ENCODE measurements at regions not wholly inside any gene's neighbourhood (a gene's known extent, or its start where the extent isn't known, plus 50 kb on each side); places are given as distances from the start of the nearest gene placed in this dataset.

DNA sequence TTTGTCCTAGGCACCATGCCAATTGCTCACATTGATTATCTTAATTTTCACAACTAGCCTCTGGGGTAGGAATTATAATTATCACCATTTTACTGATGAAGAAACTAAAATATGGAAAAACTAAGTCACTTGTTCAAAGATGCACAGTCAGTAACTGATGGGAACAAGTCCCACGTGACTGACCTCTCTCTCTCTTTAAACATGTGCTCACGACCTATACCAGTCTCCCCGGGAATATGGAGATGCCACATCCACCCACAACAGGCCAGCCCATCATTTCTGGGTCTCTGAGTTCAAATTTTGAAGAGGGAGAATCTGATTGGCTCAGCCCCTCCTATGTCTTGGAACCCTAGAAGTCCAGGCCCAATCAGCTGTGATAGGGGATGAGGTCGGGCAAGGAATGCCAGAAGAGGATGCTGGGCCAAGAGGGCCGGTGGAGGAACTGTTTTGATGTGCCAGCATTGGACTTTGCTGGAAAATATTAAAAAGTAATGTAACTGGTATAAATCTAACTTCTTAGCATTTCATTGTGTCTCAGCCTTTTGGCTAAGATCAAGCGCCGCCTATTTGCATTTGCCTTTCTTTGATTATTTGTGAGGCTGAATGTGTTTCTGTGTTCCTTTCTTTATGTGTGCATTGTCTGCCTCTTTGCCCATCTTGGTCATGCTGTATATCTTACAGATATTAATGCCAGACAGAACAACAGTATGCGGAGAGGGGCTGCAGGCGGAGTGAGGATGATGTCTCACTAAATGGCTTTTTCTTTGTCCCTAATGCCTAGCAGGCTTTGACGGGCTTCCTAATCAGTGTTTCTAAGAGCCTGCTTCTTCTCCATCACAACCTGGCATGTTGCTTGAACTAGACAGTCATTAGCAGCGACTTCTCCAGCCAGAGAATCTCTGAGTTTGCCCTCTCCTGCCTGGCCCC, 126.6 kb downstream of the VEGFA start:
- Histone ChIP-seq H3K4me1 (ENCODE audit: control insufficient read depth in 1 of 2, extremely low read depth in 1 of 2, insufficient read depth in 2 of 2, low read length in 2 of 2) (no peaks in the 10 kb centered on the region), H3K9me3 (no peaks in the 10 kb centered on the region), H3K4me3 (ENCODE audit: control insufficient read depth in 1 of 2, extremely low read depth in 1 of 2, low read length in 1 of 2) (no peak overlapping the region), H3K27ac (ENCODE audit: low read length) (no peak overlapping the region), H3K27me3 (replicated peaks in 1 of 2; ENCODE audit: control insufficient read depth in 2 of 2, extremely low read depth in 1 of 2, insufficient read depth in 2 of 2, low read length in 1 of 2) (peaks cover 0 to 16% of the 10 kb centered on the region in 2 experiments), H3K36me3 (ENCODE audit: control insufficient read depth in 2 of 2, extremely low read depth in 1 of 2, insufficient read depth in 1 of 2, low read length in 1 of 2) (no peaks in the 10 kb centered on the region)
- Mint-ChIP-seq H3K4me1 (peaks cover 0 to 2% (median 0%) of the 10 kb centered on the region in 3 donors), H3K36me3 (no peaks in the 10 kb centered on the region), H3K27ac (no peak overlapping the region), H3K27me3 (peaks cover 0 to 18% of the 10 kb centered on the region in 2 donors), H3K4me3 (no peak overlapping the region), H3K9me3 (peaks cover 0 to 4% (median 0%) of the 10 kb centered on the region in 3 donors)
- no peak for ATAC-seq (replicated peaks in 1 of 4)
- 91% methylated on average over 9 of the region's 11 CpGs for WGBS (ENCODE audit: insufficient coverage)
- DNase-seq = no peak
- POLR2A ChIA-PET = no interaction called here
- CTCF ChIA-PET = no interaction called here

DNA sequence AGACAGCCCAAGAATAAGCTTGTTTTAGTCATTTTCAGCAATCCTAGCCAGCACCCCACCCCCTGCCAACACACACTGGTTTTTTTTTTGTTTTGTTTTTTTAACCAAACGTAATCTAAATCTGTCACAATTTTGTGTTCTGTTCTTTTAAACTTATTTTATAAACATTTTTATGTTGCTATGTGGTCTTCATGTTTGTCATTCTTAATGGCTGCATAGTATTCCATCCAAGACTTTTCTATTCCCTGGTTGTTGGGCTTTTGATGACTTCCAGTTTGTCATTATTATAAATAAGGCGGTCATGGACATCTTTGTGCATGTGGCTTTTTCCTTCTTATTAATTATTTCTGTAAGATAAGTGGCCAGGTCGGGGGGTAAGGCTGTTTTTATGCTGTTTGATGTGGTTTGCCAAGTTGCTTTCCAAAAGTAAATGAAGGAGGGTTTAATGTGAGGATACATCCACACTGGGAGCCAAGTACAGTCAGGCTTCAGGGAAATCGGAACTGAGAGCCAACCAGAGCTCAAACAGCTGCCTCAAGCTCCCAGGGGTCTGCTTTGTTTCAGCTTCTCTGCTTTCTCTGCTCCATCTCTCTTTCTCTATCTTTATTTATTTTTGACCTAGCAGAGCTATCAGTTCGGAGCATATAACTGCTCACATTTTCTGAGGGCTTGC, 125.8 kb downstream of the VEGFA start:
- no peak overlapping the region for H3K27ac ChIP-seq (ENCODE audit: low read length)
- H3K27ac Mint-ChIP-seq = no peak overlapping the region
- peaks cover 0 to 4% (median 0%) of the 10 kb centered on the region in 3 donors for H3K9me3 Mint-ChIP-seq
- ATAC-seq (replicated peaks in 1 of 4) (no peak), DNase-seq (no peak)
- peaks cover 5 to 7% (median 6%) of the 10 kb centered on the region in 3 donors for H3K4me1 Mint-ChIP-seq
- ChIA-PET CTCF (no interaction called here), POLR2A (no interaction called here)
- peaks cover 0 to 4% of the 10 kb centered on the region in 2 experiments for H3K4me1 ChIP-seq (ENCODE audit: control insufficient read depth in 1 of 2, extremely low read depth in 1 of 2, insufficient read depth in 2 of 2, low read length in 2 of 2)
- peaks cover 0 to 19% of the 10 kb centered on the region in 2 experiments for H3K27me3 ChIP-seq (replicated peaks in 1 of 2; ENCODE audit: control insufficient read depth in 2 of 2, extremely low read depth in 1 of 2, insufficient read depth in 2 of 2, low read length in 1 of 2)
- no peaks in the 10 kb centered on the region for H3K9me3 ChIP-seq
- WGBS (ENCODE audit: insufficient coverage) = 100% methylated on average over 2 of the region's 5 CpGs
- H3K4me3 ChIP-seq (ENCODE audit: control insufficient read depth in 1 of 2, extremely low read depth in 1 of 2, low read length in 1 of 2) = no peak overlapping the region
- peaks cover 6 to 23% of the 10 kb centered on the region in 2 donors for H3K27me3 Mint-ChIP-seq
- no peaks in the 10 kb centered on the region for H3K36me3 Mint-ChIP-seq
- no peak overlapping the region for H3K4me3 Mint-ChIP-seq
- H3K36me3 ChIP-seq (ENCODE audit: control insufficient read depth in 2 of 2, extremely low read depth in 1 of 2, insufficient read depth in 1 of 2, low read length in 1 of 2) = no peaks in the 10 kb centered on the region

DNA sequence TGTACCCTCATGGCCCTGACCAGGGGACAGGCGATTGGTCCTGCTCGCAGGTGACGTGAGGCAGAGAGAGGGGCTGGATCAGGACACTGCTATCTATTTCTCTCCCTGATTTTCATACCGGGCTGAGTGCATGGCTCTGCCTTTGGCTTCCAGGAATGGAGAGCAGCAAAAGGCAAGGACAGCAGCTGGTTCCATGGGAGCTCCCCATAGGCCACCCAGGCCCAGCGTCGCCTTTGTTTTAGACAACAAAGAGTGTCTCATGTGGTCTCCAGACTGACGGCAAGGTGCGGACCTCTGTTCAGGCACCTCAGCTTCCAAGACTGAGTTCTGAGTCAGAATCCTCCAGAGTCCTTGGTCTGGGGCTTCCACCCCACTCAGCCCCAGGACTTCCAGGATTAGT, 123.1 kb downstream of the VEGFA start:
- Histone ChIP-seq H3K4me3 (ENCODE audit: control insufficient read depth in 1 of 2, extremely low read depth in 1 of 2, low read length in 1 of 2) (no peak overlapping the region), H3K36me3 (ENCODE audit: control insufficient read depth in 2 of 2, extremely low read depth in 1 of 2, insufficient read depth in 1 of 2, low read length in 1 of 2) (no peaks in the 10 kb centered on the region), H3K27me3 (replicated peaks in 1 of 2; ENCODE audit: control insufficient read depth in 2 of 2, extremely low read depth in 1 of 2, insufficient read depth in 2 of 2, low read length in 1 of 2) (peaks cover 0 to 45% of the 10 kb centered on the region in 2 experiments), H3K9me3 (no peaks in the 10 kb centered on the region), H3K4me1 (ENCODE audit: control insufficient read depth in 1 of 2, extremely low read depth in 1 of 2, insufficient read depth in 2 of 2, low read length in 2 of 2) (peaks cover 0 to 8% of the 10 kb centered on the region in 2 experiments), H3K27ac (ENCODE audit: low read length) (no peak overlapping the region)
- H3K4me1 Mint-ChIP-seq = peaks cover 5 to 13% (median 6%) of the 10 kb centered on the region in 3 donors
- H3K27ac Mint-ChIP-seq = no peak overlapping the region
- DNase-seq (no peak), ATAC-seq (replicated peaks in 1 of 4) (no peak)
- peaks cover 28 to 40% of the 10 kb centered on the region in 2 donors for H3K27me3 Mint-ChIP-seq
- H3K9me3 Mint-ChIP-seq = no peaks in the 10 kb centered on the region
- no peak overlapping the region for H3K4me3 Mint-ChIP-seq
- ChIA-PET POLR2A (interaction anchor here in 1 of 2 donors (0.5 kb wide), 1 partner anchor 14 kb away, joined by 3 read pairs; no protein-coding TSS in a partner anchor), CTCF (no interaction called here)
- WGBS (ENCODE audit: insufficient coverage) = 82% methylated on average over 8 of the region's 8 CpGs
- no peaks in the 10 kb centered on the region for H3K36me3 Mint-ChIP-seq

DNA sequence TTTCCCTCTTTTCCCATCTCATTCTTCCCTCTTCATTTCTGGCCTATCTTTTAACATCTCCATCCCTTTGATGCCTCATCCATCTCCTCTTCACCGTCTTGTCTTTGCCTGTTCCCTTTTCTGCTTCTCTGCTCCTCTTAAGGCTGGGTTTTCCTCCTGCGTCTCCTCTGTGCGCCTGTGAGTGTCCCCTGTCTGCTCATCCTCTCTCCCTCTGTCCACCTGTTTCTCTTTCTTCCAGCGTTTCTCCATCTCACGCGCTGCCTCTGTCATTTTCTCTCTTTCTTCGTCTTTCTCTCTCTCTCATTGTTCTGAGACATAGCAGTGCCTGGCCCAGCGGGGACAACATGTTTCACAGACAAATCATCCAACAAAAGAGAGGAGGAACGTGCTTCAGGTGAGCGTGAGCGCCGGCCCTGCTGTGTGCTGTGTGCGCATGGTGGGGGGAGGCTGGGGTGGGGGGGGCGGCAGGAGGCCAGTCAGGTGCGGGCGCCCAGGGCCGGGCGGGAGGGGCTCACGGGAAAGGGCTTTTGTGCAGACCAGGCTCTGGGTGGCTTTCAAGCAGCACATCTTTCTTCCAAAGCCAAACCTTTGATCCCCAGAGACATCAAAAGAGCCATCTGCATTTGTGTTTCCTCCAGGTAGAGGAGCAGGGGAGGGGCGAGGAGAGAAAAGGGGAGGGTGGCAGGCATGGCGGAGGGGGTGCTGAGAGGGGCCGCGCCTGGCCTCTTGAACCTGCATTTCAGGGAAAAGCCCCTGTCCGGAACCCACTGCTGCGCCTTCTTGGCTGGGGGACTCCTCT, 121.3 kb downstream of the VEGFA start:
- H3K4me3 ChIP-seq (ENCODE audit: control insufficient read depth in 1 of 2, extremely low read depth in 1 of 2, low read length in 1 of 2) = no peak overlapping the region
- DNase-seq = peak in 1 of 35 experiments; percentile 2
- H3K36me3 Mint-ChIP-seq = no peaks in the 10 kb centered on the region
- 44% methylated on average over 8 of the region's 25 CpGs for WGBS (ENCODE audit: insufficient coverage)
- H3K4me3 Mint-ChIP-seq = peak overlapping the region in 1 of 3 donors; percentile 0
- H3K4me1 Mint-ChIP-seq = peaks cover 5 to 13% (median 6%) of the 10 kb centered on the region in 3 donors
- H3K9me3 ChIP-seq = no peaks in the 10 kb centered on the region
- no peak overlapping the region for H3K27ac ChIP-seq (ENCODE audit: low read length)
- no peak overlapping the region for H3K27ac Mint-ChIP-seq
- no peaks in the 10 kb centered on the region for H3K9me3 Mint-ChIP-seq
- no peaks in the 10 kb centered on the region for H3K36me3 ChIP-seq (ENCODE audit: control insufficient read depth in 2 of 2, extremely low read depth in 1 of 2, insufficient read depth in 1 of 2, low read length in 1 of 2)
- H3K4me1 ChIP-seq (ENCODE audit: control insufficient read depth in 1 of 2, extremely low read depth in 1 of 2, insufficient read depth in 2 of 2, low read length in 2 of 2) = peaks cover 0 to 8% of the 10 kb centered on the region in 2 experiments
- POLR2A ChIA-PET = no interaction called here
- ATAC-seq (replicated peaks in 1 of 4) = peak in 1 of 4 experiments; percentile 20
- H3K27me3 Mint-ChIP-seq = peaks cover 29 to 48% of the 10 kb centered on the region in 2 donors
- CTCF ChIA-PET = no interaction called here
- peaks cover 0 to 54% of the 10 kb centered on the region in 2 experiments for H3K27me3 ChIP-seq (replicated peaks in 1 of 2; ENCODE audit: control insufficient read depth in 2 of 2, extremely low read depth in 1 of 2, insufficient read depth in 2 of 2, low read length in 1 of 2)

DNA sequence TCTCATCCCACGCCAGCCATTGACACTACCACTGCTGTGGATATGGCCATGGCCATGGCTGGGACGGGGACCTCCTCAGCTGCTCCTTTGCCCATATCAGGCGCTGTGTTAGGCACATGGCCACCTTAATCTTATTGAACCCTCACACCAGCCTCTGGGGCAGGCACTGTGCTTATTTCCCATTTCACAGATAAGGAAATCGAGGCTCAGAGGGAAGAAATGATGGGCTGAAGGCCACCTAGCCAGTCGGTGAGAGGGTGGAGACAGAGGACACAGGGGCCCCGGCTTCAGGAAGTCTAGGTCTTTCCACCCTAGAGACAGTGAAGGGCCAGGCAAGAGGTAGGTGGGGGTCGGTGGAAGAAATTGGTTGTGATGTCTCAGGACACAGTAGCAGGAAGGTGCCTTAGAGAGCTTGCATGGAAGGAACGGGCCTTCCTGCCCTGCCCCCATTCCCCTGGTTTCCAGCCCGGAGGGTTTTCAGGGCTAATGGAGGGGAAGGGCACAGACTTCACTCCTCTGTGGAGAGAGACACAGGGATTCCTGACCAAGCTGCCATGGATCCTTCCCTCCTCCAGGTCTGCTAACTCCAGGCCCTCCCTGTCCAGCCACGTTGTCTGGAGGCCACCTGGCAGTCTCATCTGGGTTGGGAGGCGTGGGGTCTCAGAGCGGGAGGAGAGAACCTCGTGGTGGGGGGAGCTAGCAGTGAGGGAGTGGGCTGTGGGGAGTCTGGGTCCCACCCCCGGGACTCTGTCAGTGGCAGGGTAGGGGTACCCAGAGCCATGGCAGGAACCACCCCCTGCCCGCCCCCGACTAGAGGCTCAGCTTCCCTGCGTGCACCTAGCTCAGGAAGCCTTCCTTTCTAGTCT, 120.4 kb downstream of the VEGFA start:
- H3K9me3 ChIP-seq = no peaks in the 10 kb centered on the region
- no peak overlapping the region for H3K27ac ChIP-seq (ENCODE audit: low read length)
- Mint-ChIP-seq H3K4me3 (peak overlapping the region in 1 of 3 donors; percentile 0), H3K27me3 (peaks cover 29 to 45% of the 10 kb centered on the region in 2 donors), H3K36me3 (no peaks in the 10 kb centered on the region), H3K9me3 (no peaks in the 10 kb centered on the region), H3K4me1 (peaks cover 5 to 13% (median 6%) of the 10 kb centered on the region in 3 donors), H3K27ac (no peak overlapping the region)
- H3K36me3 ChIP-seq (ENCODE audit: control insufficient read depth in 2 of 2, extremely low read depth in 1 of 2, insufficient read depth in 1 of 2, low read length in 1 of 2) = no peaks in the 10 kb centered on the region
- peaks cover 0 to 54% of the 10 kb centered on the region in 2 experiments for H3K27me3 ChIP-seq (replicated peaks in 1 of 2; ENCODE audit: control insufficient read depth in 2 of 2, extremely low read depth in 1 of 2, insufficient read depth in 2 of 2, low read length in 1 of 2)
- DNase-seq (no peak), ATAC-seq (replicated peaks in 1 of 4) (no peak)
- CTCF ChIA-PET = no interaction called here
- H3K4me3 ChIP-seq (ENCODE audit: control insufficient read depth in 1 of 2, extremely low read depth in 1 of 2, low read length in 1 of 2) = no peak overlapping the region
- POLR2A ChIA-PET = no interaction called here
- H3K4me1 ChIP-seq (ENCODE audit: control insufficient read depth in 1 of 2, extremely low read depth in 1 of 2, insufficient read depth in 2 of 2, low read length in 2 of 2) = peaks cover 0 to 8% of the 10 kb centered on the region in 2 experiments
- WGBS (ENCODE audit: insufficient coverage) = 66% methylated on average over 12 of the region's 17 CpGs
